Spinal cord (tissue), 9 donors: ENCODE measurements at regions not wholly inside any gene's neighbourhood (a gene's known extent, or its start where the extent isn't known, plus 50 kb on each side); places are given as distances from the start of the nearest gene placed in this dataset.

ENCODE experiments used
- DNase-seq, 6 donors: peaks; one replicate each; pipeline versions ENCODE4 v3.0.0 to v3.0.0-alpha.2; 2013 to 2015; ENCODE audit warnings: low spot score in 6 of 6, low read depth in 4 of 6
- H3K27ac ChIP-seq: one replicate; pipeline ENCODE4 v1.5.1; 2013; ENCODE audit warnings: low read depth, low read length, control low read depth
- H3K27me3 ChIP-seq: one replicate; pipeline ENCODE4 v1.6.1; 2013; ENCODE audit warnings: low read length; ENCODE audit not compliant: control insufficient read depth, insufficient read depth
- H3K36me3 ChIP-seq: one replicate; pipeline ENCODE4 v1.6.1; 2013; ENCODE audit warnings: low read length; ENCODE audit not compliant: control insufficient read depth, insufficient read depth
- H3K4me1 ChIP-seq: one replicate; pipeline ENCODE4 v1.6.1; 2013; ENCODE audit warnings: low read length; ENCODE audit not compliant: control insufficient read depth, insufficient read depth
- H3K4me3 ChIP-seq: one replicate; pipeline ENCODE4 v1.5.1; 2013; ENCODE audit warnings: low read depth, low read length, control low read depth
- H3K9me3 ChIP-seq: one replicate; pipeline ENCODE4 v1.6.1; 2013; ENCODE audit warnings: low read length; ENCODE audit not compliant: control insufficient read depth, insufficient read depth
- WGBS: methylation state at CpG from one replicate; pipeline ENCODE4 v1.1.5; 2013; ENCODE audit warnings: missing lambda C conversion rate; ENCODE audit not compliant: insufficient coverage; 5-methylcytosine and 5-hydroxymethylcytosine counted together
- donor health status: healthy.

- H3K4me3 ChIP-seq: no peak overlapping the region
- no peaks in the 10 kb centered on the region for H3K36me3 ChIP-seq
- WGBS: no CpG with 5 or more reads among the region's 1 CpG
- H3K9me3 ChIP-seq: no peaks in the 10 kb centered on the region
- DNase-seq: no peak
- no peaks in the 10 kb centered on the region for H3K4me1 ChIP-seq
- no peaks in the 10 kb centered on the region for H3K27me3 ChIP-seq
- no peak overlapping the region for H3K27ac ChIP-seq
These were observed 274.5 kb upstream of the C9orf72 start for GRCh38 chr9:27847818-27848217.

GRCh38 chr9:27848315-27848714 is 275.0 kb upstream of the C9orf72 start:
- H3K4me3 ChIP-seq: no peak overlapping the region
- no peak overlapping the region for H3K27ac ChIP-seq
- H3K36me3 ChIP-seq: no peaks in the 10 kb centered on the region
- H3K9me3 ChIP-seq: no peaks in the 10 kb centered on the region
- no peaks in the 10 kb centered on the region for H3K4me1 ChIP-seq
- no peaks in the 10 kb centered on the region for H3K27me3 ChIP-seq
- no peak for DNase-seq
- no CpG with 5 or more reads among the region's 2 CpGs for WGBS

DNA sequence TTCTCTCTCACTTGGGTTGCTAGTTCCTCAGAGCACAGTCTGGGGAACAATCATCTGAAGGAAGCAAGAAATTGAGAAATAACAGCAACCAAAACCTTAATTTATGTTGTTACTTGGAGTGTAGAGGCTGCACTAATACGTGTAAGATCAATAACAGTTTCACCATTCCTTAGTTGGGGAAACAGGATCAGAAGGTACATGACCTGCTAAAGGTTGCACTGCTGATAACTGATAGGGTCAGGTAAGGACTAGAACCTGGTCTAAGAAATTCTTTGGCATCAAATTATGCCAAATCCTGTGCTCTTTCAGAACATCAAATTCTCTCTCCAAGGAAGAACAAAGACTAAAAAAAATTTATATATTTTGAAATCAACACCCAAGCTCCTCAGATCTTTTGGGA is 278.6 kb upstream of the C9orf72 start:
- no peaks in the 10 kb centered on the region for H3K36me3 ChIP-seq
- no CpG with 5 or more reads among the region's 1 CpG for WGBS
- no peaks in the 10 kb centered on the region for H3K4me1 ChIP-seq
- H3K27me3 ChIP-seq: no peaks in the 10 kb centered on the region
- no peaks in the 10 kb centered on the region for H3K9me3 ChIP-seq
- DNase-seq: no peak
- H3K4me3 ChIP-seq: no peak overlapping the region
- H3K27ac ChIP-seq: no peak overlapping the region

- Histone ChIP-seq H3K27ac (no peak overlapping the region), H3K27me3 (no peaks in the 10 kb centered on the region), H3K9me3 (no peaks in the 10 kb centered on the region), H3K4me1 (no peaks in the 10 kb centered on the region), H3K4me3 (no peak overlapping the region), H3K36me3 (no peaks in the 10 kb centered on the region)
- no CpG with 5 or more reads among the region's 6 CpGs for whole genome bisulfite sequencing
- no peak for DNase-seq
These were observed 280.2 kb upstream of the C9orf72 start for GRCh38 chr9:27853529-27853928.

- DNase-seq: no peak
- no peaks in the 10 kb centered on the region for H3K27me3 ChIP-seq
- WGBS: 92% methylated on average over 1 of the region's 2 CpGs
- no peak overlapping the region for H3K27ac ChIP-seq
- no peaks in the 10 kb centered on the region for H3K36me3 ChIP-seq
- no peak overlapping the region for H3K4me3 ChIP-seq
- no peaks in the 10 kb centered on the region for H3K9me3 ChIP-seq
- H3K4me1 ChIP-seq: no peaks in the 10 kb centered on the region
These were observed 282.8 kb upstream of the C9orf72 start for GRCh38 chr9:27856054-27856453.

DNA sequence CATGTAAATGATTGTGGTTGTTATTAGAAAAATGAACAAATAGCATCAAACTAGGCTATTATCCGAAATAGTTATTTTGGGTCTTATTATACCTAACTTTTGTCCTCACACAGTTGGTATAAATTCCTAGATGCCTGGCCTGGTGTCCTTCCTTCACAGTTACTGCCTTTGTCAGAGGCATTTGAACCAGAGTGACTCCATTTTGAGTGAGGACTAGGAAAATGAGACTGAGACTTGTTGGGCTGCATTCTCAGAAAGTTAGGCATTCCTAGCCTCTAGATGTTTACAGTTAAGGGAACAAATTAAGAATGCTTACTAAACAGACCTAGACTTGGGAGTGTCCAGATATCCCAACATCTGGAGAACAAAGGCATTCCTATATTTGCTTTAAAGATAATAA is 283.5 kb upstream of the C9orf72 start:
- no peaks in the 10 kb centered on the region for H3K36me3 ChIP-seq
- no peak overlapping the region for H3K4me3 ChIP-seq
- no CpG with 5 or more reads among the region's 1 CpG for WGBS
- H3K9me3 ChIP-seq: no peaks in the 10 kb centered on the region
- H3K27me3 ChIP-seq: no peaks in the 10 kb centered on the region
- no peak for DNase-seq
- no peaks in the 10 kb centered on the region for H3K4me1 ChIP-seq
- no peak overlapping the region for H3K27ac ChIP-seq

- Histone ChIP-seq H3K27ac (no peak overlapping the region), H3K4me1 (no peaks in the 10 kb centered on the region), H3K36me3 (no peaks in the 10 kb centered on the region), H3K4me3 (no peak overlapping the region), H3K27me3 (no peaks in the 10 kb centered on the region), H3K9me3 (no peaks in the 10 kb centered on the region)
- no peak for DNase-seq
- no CpG with 5 or more reads among the region's 3 CpGs for WGBS
These were observed 288.6 kb upstream of the C9orf72 start for GRCh38 chr9:27861887-27862286.

GRCh38 chr9:27864644-27865438 is 291.6 kb upstream of the C9orf72 start:
- no peaks in the 10 kb centered on the region for H3K27me3 ChIP-seq
- H3K4me3 ChIP-seq: no peak overlapping the region
- WGBS: 40% methylated on average over 5 of the region's 7 CpGs
- H3K27ac ChIP-seq: no peak overlapping the region
- H3K36me3 ChIP-seq: no peaks in the 10 kb centered on the region
- H3K4me1 ChIP-seq: no peaks in the 10 kb centered on the region
- peak in 1 of 6 donors; percentile 64 for DNase-seq
- no peaks in the 10 kb centered on the region for H3K9me3 ChIP-seq

- no peak for DNase-seq
- H3K4me3 ChIP-seq: no peak overlapping the region
- no peaks in the 10 kb centered on the region for H3K36me3 ChIP-seq
- no peaks in the 10 kb centered on the region for H3K27me3 ChIP-seq
- H3K9me3 ChIP-seq: no peaks in the 10 kb centered on the region
- no CpG with 5 or more reads among the region's 4 CpGs for WGBS
- H3K4me1 ChIP-seq: no peaks in the 10 kb centered on the region
- H3K27ac ChIP-seq: no peak overlapping the region
These were observed 293.5 kb upstream of the C9orf72 start for GRCh38 chr9:27866741-27867140.

DNA sequence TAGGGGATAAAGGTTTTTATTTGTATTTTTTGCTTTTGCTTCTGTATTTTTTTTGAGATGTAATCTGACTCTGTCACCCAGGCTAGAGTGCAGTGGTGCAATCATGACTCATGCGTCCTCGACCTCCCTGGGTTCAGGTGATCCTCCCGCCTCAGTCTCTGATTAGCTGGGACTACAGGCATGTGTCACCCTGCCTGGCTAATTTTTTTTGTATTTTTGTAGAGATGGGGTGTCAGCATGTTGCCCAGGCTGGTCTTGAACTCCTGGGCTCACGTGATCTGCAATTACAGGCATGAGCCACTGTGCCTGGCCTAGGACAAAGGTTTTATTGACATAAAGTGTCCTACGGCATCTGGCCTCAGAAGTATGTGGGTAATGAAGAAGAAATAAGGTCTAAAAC is 297.1 kb upstream of the C9orf72 start:
- no peaks in the 10 kb centered on the region for H3K4me1 ChIP-seq
- H3K4me3 ChIP-seq: no peak overlapping the region
- no peaks in the 10 kb centered on the region for H3K36me3 ChIP-seq
- H3K27me3 ChIP-seq: no peaks in the 10 kb centered on the region
- 98% methylated on average over 4 of the region's 5 CpGs for WGBS
- H3K9me3 ChIP-seq: no peaks in the 10 kb centered on the region
- H3K27ac ChIP-seq: no peak overlapping the region
- no peak for DNase-seq
